ENCODE measurements at regions not wholly inside any gene's neighbourhood (a gene's known extent, or its start where the extent isn't known, plus 50 kb on each side); places are given as distances from the start of the nearest gene placed in this dataset.

- ATAC-seq = peak in 1 of 4 donors; percentile 12
- no peaks in the 10 kb centered on the region for H3K27me3 ChIP-seq
- no peak for TF ChIP-seq CTCF (IDR thresholded peaks at IDR 0.05)
- no peak for TF ChIP-seq POLR2A (IDR thresholded peaks at IDR 0.05)
- 70 to 86% (median 82%) methylated on average over 1 of the region's 1 CpG for WGBS, 4 donors
- H3K4me1 ChIP-seq = peaks cover 0 to 26% (median 12%) of the 10 kb centered on the region in 12 donors
- no peak overlapping the region for H3K27ac ChIP-seq
- intact Hi-C loops (cut with DNase I) = loop anchor here in 5 of 10 donors (5.0 to 10.0 kb wide), 2 partner anchors 43 to 60 kb away; no protein-coding TSS in a partner anchor
- H3K4me3 ChIP-seq = no peak overlapping the region
- no peaks in the 10 kb centered on the region for H3K9me3 ChIP-seq
- peaks cover 0 to 20% (median 7%) of the 10 kb centered on the region in 9 donors for H3K36me3 ChIP-seq
- peak in 1 of 5 donors; percentile 29 for DNase-seq
Measured at GRCh38 chr9:129504404-129504803, 116.5 kb downstream of the C9orf50 start.

DNA sequence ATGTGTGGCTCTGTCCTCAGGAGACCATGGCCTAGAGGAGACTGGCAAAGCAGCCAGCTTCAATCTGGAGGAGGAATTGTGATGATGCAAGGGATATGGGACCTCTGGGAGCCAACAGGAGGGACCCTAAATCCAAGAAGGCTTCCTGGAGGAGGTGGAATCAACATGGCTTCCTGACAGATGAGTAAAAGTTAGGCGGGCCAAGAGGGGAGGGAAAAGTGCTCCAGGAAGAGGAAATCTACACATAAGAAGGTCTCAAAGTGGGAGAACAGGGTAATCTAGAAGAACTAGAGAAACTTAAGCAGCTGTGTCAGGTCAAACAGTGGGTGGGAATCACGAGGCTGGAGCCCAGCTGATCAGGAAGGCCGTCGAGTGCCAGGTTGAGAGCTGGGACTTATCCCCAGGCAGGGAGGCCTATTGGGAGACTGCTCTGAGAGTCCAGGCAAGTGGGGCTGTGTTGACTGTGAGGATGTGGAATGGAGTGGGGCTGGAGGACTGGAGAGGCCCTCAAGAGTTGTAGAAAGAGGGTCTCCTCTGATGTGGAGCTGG lies 119.1 kb downstream of the C9orf50 start:
- H3K36me3 ChIP-seq = peaks cover 0 to 20% (median 7%) of the 10 kb centered on the region in 9 donors
- intact Hi-C loops (cut with DNase I) = loop anchor here in 5 of 10 donors (5.0 to 10.0 kb wide), 2 partner anchors 45 to 63 kb away; no protein-coding TSS in a partner anchor
- H3K27ac ChIP-seq = peak overlapping the region in 3 of 12 donors; percentile 99 to 100 (median 100)
- H3K27me3 ChIP-seq = no peaks in the 10 kb centered on the region
- peaks cover 0 to 44% (median 34%) of the 10 kb centered on the region in 12 donors for H3K4me1 ChIP-seq
- peak in 1 of 5 donors; percentile 55 for DNase-seq
- no peak overlapping the region for H3K4me3 ChIP-seq
- ATAC-seq = no peak
- WGBS, 4 donors = 53 to 69% (median 57%) methylated on average over 4 of the region's 4 CpGs
- TF ChIP-seq CTCF (IDR thresholded peaks at IDR 0.05) (no peak), POLR2A (IDR thresholded peaks at IDR 0.05) (no peak)
- H3K9me3 ChIP-seq = no peaks in the 10 kb centered on the region

GRCh38 chr9:129500863-129501770 lies 119.8 kb downstream of the C9orf50 start:
- Histone ChIP-seq H3K9me3 (no peaks in the 10 kb centered on the region), H3K4me3 (no peak overlapping the region), H3K36me3 (peaks cover 0 to 20% (median 7%) of the 10 kb centered on the region in 9 donors), H3K27me3 (no peaks in the 10 kb centered on the region), H3K4me1 (peaks cover 0 to 47% (median 38%) of the 10 kb centered on the region in 12 donors), H3K27ac (peak overlapping the region; percentile 30 to 100 (median 96))
- ATAC-seq = no peak
- no peak for DNase-seq
- TF ChIP-seq CTCF (IDR thresholded peaks at IDR 0.05) (no peak), POLR2A (IDR thresholded peaks at IDR 0.05) (no peak)
- intact Hi-C loops (cut with DNase I) = loop anchor here in 5 of 10 donors (5.0 to 10.0 kb wide), 2 partner anchors 46 to 64 kb away; no protein-coding TSS in a partner anchor
- WGBS, 4 donors = 86 to 89% (median 87%) methylated on average over 12 of the region's 12 CpGs

All from heart left ventricle (tissue), 16 donors.